GM23338 (cell line): ENCODE measurements at regions not wholly inside any gene's neighbourhood (a gene's known extent, or its start where the extent isn't known, plus 50 kb on each side); places are given as distances from the start of the nearest gene placed in this dataset.

Experiments used
- CTCF ChIP-seq, 2 experiments: fragments of 200-600 bp in 1 of 2; sonication (generic) in 1 of 2; conservative IDR thresholded peaks; 2 replicates each; pipeline versions ENCODE4 v1.5.1 to v1.6.1; 2016 to 2017; ENCODE audit warnings: antibody characterized with exemption in 2 of 2, low read depth in 2 of 2, mild to moderate bottlenecking in 2 of 2, moderate library complexity in 1 of 2
- EZH2phosphoT487 ChIP-seq: fragments of 200-600 bp; sonication (generic); IDR thresholded peaks from one replicate; pipeline ENCODE4 v1.8.1; 2018; ENCODE audit warnings: antibody characterized with exemption; ENCODE audit not compliant: unreplicated experiment

- TF ChIP-seq EZH2phosphoT487 (no peak), CTCF (conservative IDR thresholded peaks at IDR 0.05; ENCODE audit: low read depth in 2 of 2) (no peak)
Observed at GRCh38 chr3:177603148-177603603, 405.9 kb upstream of the TBL1XR1 start.
